GM23338 (cell line): ENCODE measurements at regions not wholly inside any gene's neighbourhood (a gene's known extent, or its start where the extent isn't known, plus 50 kb on each side); places are given as distances from the start of the nearest gene placed in this dataset.
"Not testable (repeated sequence)": the region's sequence is repeated elsewhere in the genome, so short reads cannot be mapped to it uniquely, and the experiment has no call there.

Experiments used
- ATAC-seq: fragments of 200-7000 bp; cut with Tn5 transposase; 3 replicates; pipeline ENCODE4 v1.9.1; 2020
- DNase-seq: peaks from one replicate; pipeline ENCODE4 v3.0.0-alpha.2; 2015; ENCODE audit warnings: low spot score
- H2AFZ ChIP-seq: fragments of 200-600 bp; sonication (generic); 2 replicates; pipeline ENCODE4 v1.8.0; 2016; ENCODE audit warnings: antibody characterized with exemption, mild to moderate bottlenecking, moderate library complexity
- H3F3A ChIP-seq: fragments of 200-600 bp; sonication (generic); replicated peaks from 2 replicates; pipeline ENCODE4 v1.8.0; 2017; ENCODE audit warnings: antibody characterized with exemption, mixed run types, low read depth
- H3K27ac ChIP-seq: fragments of 200-600 bp; sonication (generic); 2 replicates; pipeline ENCODE4 v1.6.1; 2016; ENCODE audit warnings: low read depth
- H3K27me3 ChIP-seq: fragments of 200-600 bp; sonication (generic); 2 replicates; pipeline ENCODE4 v1.8.0; 2016; ENCODE audit warnings: mild to moderate bottlenecking, mixed run types, moderate library complexity; ENCODE audit not compliant: insufficient read depth
- H3K36me3 ChIP-seq: fragments of 200-600 bp; sonication (generic); 2 replicates; pipeline ENCODE4 v1.8.0; 2016; ENCODE audit warnings: mild to moderate bottlenecking; ENCODE audit not compliant: insufficient read depth
- H3K4me1 ChIP-seq: fragments of 200-600 bp; sonication (generic); 2 replicates; pipeline ENCODE4 v1.8.0; 2016; ENCODE audit warnings: mild to moderate bottlenecking, moderate library complexity; ENCODE audit not compliant: insufficient read depth
- H3K4me2 ChIP-seq: fragments of 200-600 bp; sonication (generic); 2 replicates; pipeline ENCODE4 v1.7.1; 2017; ENCODE audit warnings: mixed run types
- H3K4me3 ChIP-seq: fragments of 200-600 bp; sonication (generic); 2 replicates; pipeline ENCODE4 v1.6.1; 2016; ENCODE audit warnings: mixed run types
- H3K79me2 ChIP-seq: fragments of 200-600 bp; sonication (generic); replicated peaks from 2 replicates; pipeline ENCODE4 v1.8.0; 2017; ENCODE audit warnings: mild to moderate bottlenecking; ENCODE audit not compliant: insufficient read depth
- H3K9me2 ChIP-seq: fragments of 200-600 bp; sonication (generic); 2 replicates; pipeline ENCODE4 v1.8.0; 2017; ENCODE audit not compliant: insufficient read depth
- H4K20me1 ChIP-seq: fragments of 200-600 bp; sonication (generic); replicated peaks from 2 replicates; pipeline ENCODE4 v1.8.0; 2017; ENCODE audit warnings: mild to moderate bottlenecking; ENCODE audit not compliant: insufficient read depth
- H3K27ac Mint-ChIP-seq: 2 replicates; pipeline ENCODE4 v1.8.0; 2020; ENCODE audit warnings: inconsistent platforms, mild to moderate bottlenecking, moderate library complexity, mixed read lengths
- H3K27me3 Mint-ChIP-seq: 3 replicates; pipeline ENCODE4 v1.8.0; 2022; ENCODE audit warnings: low read depth, mild to moderate bottlenecking, moderate library complexity, mixed read lengths, inconsistent platforms; ENCODE audit not compliant: insufficient read depth, poor library complexity
- H3K36me3 Mint-ChIP-seq: 3 replicates; pipeline ENCODE4 v1.8.0; 2021; ENCODE audit warnings: low read depth, mild to moderate bottlenecking, inconsistent platforms, moderate library complexity, mixed read lengths
- H3K4me1 Mint-ChIP-seq: 3 replicates; pipeline ENCODE4 v1.8.0; 2020; ENCODE audit warnings: mild to moderate bottlenecking, inconsistent platforms, mixed read lengths
- H3K4me3 Mint-ChIP-seq: 3 replicates; pipeline ENCODE4 v1.8.0; 2021; ENCODE audit warnings: moderate library complexity, mild to moderate bottlenecking, inconsistent platforms, mixed read lengths
- H3K9me3 Mint-ChIP-seq: 3 replicates; pipeline ENCODE4 v1.8.0; 2020; ENCODE audit warnings: moderate library complexity, mild to moderate bottlenecking, inconsistent platforms, mixed read lengths

GRCh38 chr1:148049115-148049496, 103.0 kb downstream of the NBPF11 start:
- H3K4me1 ChIP-seq, H3K4me1 Mint-ChIP-seq, H3K9me2 ChIP-seq, H3K27me3 Mint-ChIP-seq, H3K36me3 Mint-ChIP-seq, H4K20me1 ChIP-seq, H3K27ac ChIP-seq, H3K79me2 ChIP-seq, H3K9me3 Mint-ChIP-seq, H2AFZ ChIP-seq, H3K36me3 ChIP-seq, H3F3A ChIP-seq: not testable (repeated sequence)
- DNase-seq (peak; percentile 4), ATAC-seq (peak; percentile 45)
- peak overlapping the region; percentile 87 for H3K4me3 Mint-ChIP-seq
- peak overlapping the region; percentile 84 for H3K4me3 ChIP-seq
- peaks cover 12% of the 10 kb centered on the region for H3K27me3 ChIP-seq
- H3K27ac Mint-ChIP-seq, result 0 out of 2 replicates have a peak overlapping the region, but pooled peaks have one; percentile 36
- H3K4me2 ChIP-seq, result peak overlapping the region; percentile 79

GRCh38 chr1:148048423-148049114, 103.5 kb downstream of the NBPF11 start:
- not testable (repeated sequence) for H3K4me1 ChIP-seq, H3K9me2 ChIP-seq, H3K79me2 ChIP-seq, H3K36me3 ChIP-seq, H3K4me1 Mint-ChIP-seq, H2AFZ ChIP-seq, H3K27me3 Mint-ChIP-seq, H3K27ac ChIP-seq, H3K9me3 Mint-ChIP-seq, H4K20me1 ChIP-seq, H3F3A ChIP-seq, H3K36me3 Mint-ChIP-seq
- peaks cover 12% of the 10 kb centered on the region for H3K27me3 ChIP-seq
- peak overlapping the region; percentile 79 for H3K4me2 ChIP-seq
- H3K4me3 ChIP-seq, result peak overlapping the region; percentile 84
- DNase-seq (peak; percentile 58), ATAC-seq (peak; percentile 88)
- peak overlapping the region; percentile 89; the same call in 1 of the 2 replicates for H3K27ac Mint-ChIP-seq
- peak overlapping the region; percentile 87 for H3K4me3 Mint-ChIP-seq

GRCh38 chr1:148045872-148046271, 106.2 kb downstream of the NBPF11 start:
- not testable (repeated sequence) for H3K36me3 ChIP-seq, H3K4me3 ChIP-seq, H3K36me3 Mint-ChIP-seq, H3K4me1 ChIP-seq, DNase-seq, ATAC-seq, H3K9me2 ChIP-seq, H3K4me1 Mint-ChIP-seq, H3K79me2 ChIP-seq, H2AFZ ChIP-seq, H3F3A ChIP-seq, H3K27me3 Mint-ChIP-seq, H3K9me3 Mint-ChIP-seq, H3K4me3 Mint-ChIP-seq, H4K20me1 ChIP-seq, H3K4me2 ChIP-seq, H3K27ac ChIP-seq, H3K27ac Mint-ChIP-seq
- peaks cover 12% of the 10 kb centered on the region for H3K27me3 ChIP-seq

GRCh38 chr1:148044495-148044894, 107.6 kb downstream of the NBPF11 start:
- H3K36me3 Mint-ChIP-seq, H3K4me1 Mint-ChIP-seq, H3K9me3 Mint-ChIP-seq, H2AFZ ChIP-seq, H3K27ac ChIP-seq, H3K27me3 Mint-ChIP-seq, H3K4me1 ChIP-seq, H3K4me3 Mint-ChIP-seq, DNase-seq, H3K36me3 ChIP-seq, H3K4me2 ChIP-seq, H3F3A ChIP-seq, H3K27me3 ChIP-seq, ATAC-seq, H3K27ac Mint-ChIP-seq, H4K20me1 ChIP-seq, H3K4me3 ChIP-seq, H3K79me2 ChIP-seq, H3K9me2 ChIP-seq: not testable (repeated sequence)
